ENCODE measurements at regions not wholly inside any gene's neighbourhood (a gene's known extent, or its start where the extent isn't known, plus 50 kb on each side); places are given as distances from the start of the nearest gene placed in this dataset.

DNA sequence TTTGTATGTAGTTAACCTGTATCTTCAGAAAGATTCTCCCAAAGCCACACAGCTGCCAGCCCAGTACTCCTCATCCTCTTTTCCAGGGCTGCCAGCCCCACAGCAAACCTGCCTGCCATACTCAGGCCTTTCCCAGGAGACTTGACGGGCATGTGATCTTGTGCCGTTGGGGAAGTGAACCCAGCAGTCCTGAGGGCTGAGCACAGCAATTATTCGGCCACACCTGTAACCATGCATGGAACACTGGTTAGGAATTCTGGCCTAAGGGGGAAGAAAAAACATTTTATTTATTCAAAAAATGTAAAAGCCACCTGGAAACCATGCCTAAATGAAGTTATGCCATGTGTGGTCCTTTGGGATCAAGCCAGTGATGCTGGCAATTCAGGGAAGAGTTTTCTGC lies 145.3 kb downstream of the GRIN2B start:
- POLR2A ChIA-PET, result no interaction called here
- no peak for DNase-seq (ENCODE audit: extremely low spot score)
- TF ChIP-seq, protein P1, sequence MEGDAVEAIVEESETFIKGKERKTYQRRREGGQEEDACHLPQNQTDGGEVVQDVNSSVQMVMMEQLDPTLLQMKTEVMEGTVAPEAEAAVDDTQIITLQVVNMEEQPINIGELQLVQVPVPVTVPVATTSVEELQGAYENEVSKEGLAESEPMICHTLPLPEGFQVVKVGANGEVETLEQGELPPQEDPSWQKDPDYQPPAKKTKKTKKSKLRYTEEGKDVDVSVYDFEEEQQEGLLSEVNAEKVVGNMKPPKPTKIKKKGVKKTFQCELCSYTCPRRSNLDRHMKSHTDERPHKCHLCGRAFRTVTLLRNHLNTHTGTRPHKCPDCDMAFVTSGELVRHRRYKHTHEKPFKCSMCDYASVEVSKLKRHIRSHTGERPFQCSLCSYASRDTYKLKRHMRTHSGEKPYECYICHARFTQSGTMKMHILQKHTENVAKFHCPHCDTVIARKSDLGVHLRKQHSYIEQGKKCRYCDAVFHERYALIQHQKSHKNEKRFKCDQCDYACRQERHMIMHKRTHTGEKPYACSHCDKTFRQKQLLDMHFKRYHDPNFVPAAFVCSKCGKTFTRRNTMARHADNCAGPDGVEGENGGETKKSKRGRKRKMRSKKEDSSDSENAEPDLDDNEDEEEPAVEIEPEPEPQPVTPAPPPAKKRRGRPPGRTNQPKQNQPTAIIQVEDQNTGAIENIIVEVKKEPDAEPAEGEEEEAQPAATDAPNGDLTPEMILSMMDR (IDR thresholded peaks at IDR 0.05; ENCODE audit: control extremely low read depth, extremely low read depth, low read depth, missing control alignments), result no peak
- CTCF ChIA-PET, result no interaction called here

- ChIA-PET POLR2A (no interaction called here), CTCF (interaction anchor here (1.2 kb wide), 1 partner anchor 8 kb away, joined by 3 read pairs; no protein-coding TSS in a partner anchor)
- no peak for DNase-seq (ENCODE audit: extremely low spot score)
- TF ChIP-seq, protein P1 (IDR thresholded peaks at IDR 0.05; ENCODE audit: control extremely low read depth, extremely low read depth, low read depth, missing control alignments), result no peak
Measured at GRCh38 chr12:13835652-13836051, 145.8 kb downstream of the GRIN2B start.

GRCh38 chr12:13834241-13834640 lies 147.2 kb downstream of the GRIN2B start:
- DNase-seq (ENCODE audit: extremely low spot score), result no peak
- CTCF ChIA-PET, result no interaction called here
- TF ChIP-seq, protein P1 (IDR thresholded peaks at IDR 0.05; ENCODE audit: control extremely low read depth, extremely low read depth, low read depth, missing control alignments), result no peak
- POLR2A ChIA-PET, result no interaction called here

DNA sequence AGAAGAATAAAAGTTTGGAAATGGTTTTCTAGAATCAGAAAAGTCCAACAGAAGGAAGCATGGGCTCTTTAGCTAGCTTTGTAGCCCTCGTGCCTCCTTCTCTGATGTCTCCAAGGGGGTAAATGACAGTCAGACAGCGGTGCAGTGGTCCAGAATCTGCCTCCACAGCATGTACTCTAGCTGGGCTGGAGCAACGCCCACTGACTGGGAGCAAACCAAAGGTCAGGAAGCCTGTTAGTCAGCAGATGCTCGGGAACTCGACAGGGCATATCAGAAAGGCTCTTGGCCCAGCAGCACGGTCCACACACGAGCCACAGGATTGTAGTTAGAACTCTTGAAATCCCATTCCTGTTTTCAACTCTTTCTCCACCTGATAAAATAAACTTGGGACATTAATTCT lies 164.3 kb downstream of the GRIN2B start:
- TF ChIP-seq, protein P1 (IDR thresholded peaks at IDR 0.05; ENCODE audit: control extremely low read depth, extremely low read depth, low read depth, missing control alignments), result no peak
- ChIA-PET POLR2A (no interaction called here), CTCF (no interaction called here)
- no peak for DNase-seq (ENCODE audit: extremely low spot score)

GRCh38 chr12:13816394-13816793 lies 165.0 kb downstream of the GRIN2B start:
- ChIA-PET POLR2A (no interaction called here), CTCF (no interaction called here)
- TF ChIP-seq, protein P1 (IDR thresholded peaks at IDR 0.05; ENCODE audit: control extremely low read depth, extremely low read depth, low read depth, missing control alignments), result no peak
- DNase-seq (ENCODE audit: extremely low spot score), result no peak

GRCh38 chr12:13812168-13812567 lies 169.2 kb downstream of the GRIN2B start:
- ChIA-PET CTCF (no interaction called here), POLR2A (interaction anchor here (0.6 kb wide), 1 partner anchor 972 kb away, joined by 3 read pairs; no protein-coding TSS in a partner anchor)
- TF ChIP-seq, protein P1 (IDR thresholded peaks at IDR 0.05; ENCODE audit: control extremely low read depth, extremely low read depth, low read depth, missing control alignments), result no peak
- no peak for DNase-seq (ENCODE audit: extremely low spot score)

DNA sequence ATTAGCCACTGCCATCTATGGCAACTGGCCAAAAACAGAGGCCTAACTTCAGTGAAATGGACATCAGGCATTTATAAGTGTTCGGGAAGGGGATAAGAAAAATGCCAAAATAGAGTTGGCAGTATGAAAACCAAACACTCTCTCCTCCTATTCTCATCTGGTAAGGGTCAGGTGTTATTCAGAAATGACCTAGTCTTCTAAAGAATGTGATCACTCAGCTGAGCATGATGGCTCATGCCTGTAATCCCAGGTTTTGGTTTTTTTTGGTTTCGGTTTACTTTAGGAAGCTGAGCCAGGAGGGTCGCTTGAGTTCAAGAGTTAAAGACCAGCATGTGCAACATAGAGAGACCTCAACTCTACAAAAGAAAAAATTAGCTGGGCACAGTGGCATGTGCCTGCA lies 170.3 kb downstream of the GRIN2B start:
- DNase-seq (ENCODE audit: extremely low spot score), result no peak
- TF ChIP-seq, protein P1 (IDR thresholded peaks at IDR 0.05; ENCODE audit: control extremely low read depth, extremely low read depth, low read depth, missing control alignments), result no peak
- CTCF ChIA-PET, result no interaction called here
- POLR2A ChIA-PET, result no interaction called here

Measured in GM10248 (cell line).